CMK (cell line): ENCODE measurements at regions not wholly inside any gene's neighbourhood (a gene's known extent, or its start where the extent isn't known, plus 50 kb on each side); places are given as distances from the start of the nearest gene placed in this dataset.

Source experiments
- DNase-seq: peaks from one replicate; pipeline ENCODE4 v3.0.0-alpha.2; 2010; ENCODE audit warnings: low read depth

DNA sequence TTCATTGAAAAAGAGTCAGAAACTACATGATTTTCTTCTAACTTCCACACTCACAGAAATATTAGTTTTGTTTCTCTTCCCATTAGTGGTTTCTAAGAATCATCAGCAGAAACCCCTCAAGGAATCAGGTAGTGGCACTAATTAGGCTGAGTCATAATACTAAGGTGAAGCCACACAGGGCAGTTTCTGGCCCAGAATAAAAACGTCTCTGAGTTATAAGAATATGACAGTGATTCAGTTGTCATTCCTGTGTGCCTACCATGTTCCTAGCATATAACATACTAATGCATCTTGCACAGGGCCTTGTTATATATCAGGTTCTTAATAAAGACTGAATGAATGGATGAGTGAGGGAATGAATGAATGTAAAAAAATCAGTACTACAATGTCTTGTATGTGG lies 206.0 kb upstream of the PLEKHG7 start:
- DNase-seq, result no peak

DNA sequence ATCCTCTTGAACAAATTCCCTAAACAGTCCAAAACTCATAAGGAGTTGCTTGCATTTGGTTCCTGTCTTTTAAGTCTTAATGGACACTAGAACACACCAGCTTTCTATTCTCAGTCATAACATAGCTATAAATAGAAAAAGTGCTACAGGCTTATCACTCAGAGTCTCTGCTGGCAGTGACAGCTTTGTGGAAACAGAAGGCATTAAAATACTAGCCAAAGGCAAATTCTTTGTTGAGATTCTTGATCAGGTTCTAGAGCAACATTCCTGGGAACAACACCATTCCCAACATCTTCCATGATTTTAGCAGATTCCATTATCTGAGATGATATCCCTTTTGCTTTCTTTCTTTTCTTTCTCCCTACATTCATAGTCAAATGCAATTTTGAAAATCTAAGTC lies 207.7 kb upstream of the PLEKHG7 start:
- no peak for DNase-seq

DNA sequence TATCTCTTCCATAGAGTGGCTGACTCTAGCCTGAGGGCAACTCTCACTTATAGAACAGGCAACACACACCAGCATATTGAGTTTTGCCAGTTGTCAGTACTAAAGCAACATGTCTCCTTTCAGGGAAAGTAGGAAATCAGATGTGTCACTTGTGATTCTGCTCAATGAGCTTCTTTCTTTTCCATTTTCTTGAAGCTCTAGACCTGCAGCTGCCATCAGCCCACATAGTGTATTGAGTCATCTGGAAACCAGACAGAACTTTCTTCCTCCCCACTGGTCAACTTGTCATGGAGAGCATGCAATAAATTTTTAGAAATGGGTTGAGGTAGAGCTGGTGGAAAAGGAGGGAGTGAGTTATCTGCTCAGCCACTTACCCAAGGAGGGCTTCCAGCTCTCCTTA lies 209.0 kb upstream of the PLEKHG7 start:
- DNase-seq, result no peak

DNA sequence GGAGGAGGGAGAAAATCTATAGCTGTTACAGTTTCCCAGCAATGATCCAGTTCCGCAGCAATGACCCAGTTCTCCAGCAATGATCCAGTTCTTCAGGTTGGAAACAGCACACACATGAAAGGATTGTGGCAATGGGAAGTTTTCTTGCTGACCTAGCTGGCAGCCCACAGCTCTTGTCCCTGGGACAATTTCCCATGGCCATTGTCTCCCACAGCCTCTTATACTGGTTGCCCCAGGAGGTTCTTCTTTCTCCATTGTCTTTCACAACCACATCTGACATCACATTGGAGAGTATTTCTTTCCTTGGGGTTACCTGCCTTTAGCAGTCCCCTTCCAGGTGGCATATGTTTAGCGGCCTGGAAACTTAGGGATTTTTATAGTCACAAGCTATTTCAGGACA lies 209.8 kb upstream of the PLEKHG7 start:
- DNase-seq, result no peak

DNA sequence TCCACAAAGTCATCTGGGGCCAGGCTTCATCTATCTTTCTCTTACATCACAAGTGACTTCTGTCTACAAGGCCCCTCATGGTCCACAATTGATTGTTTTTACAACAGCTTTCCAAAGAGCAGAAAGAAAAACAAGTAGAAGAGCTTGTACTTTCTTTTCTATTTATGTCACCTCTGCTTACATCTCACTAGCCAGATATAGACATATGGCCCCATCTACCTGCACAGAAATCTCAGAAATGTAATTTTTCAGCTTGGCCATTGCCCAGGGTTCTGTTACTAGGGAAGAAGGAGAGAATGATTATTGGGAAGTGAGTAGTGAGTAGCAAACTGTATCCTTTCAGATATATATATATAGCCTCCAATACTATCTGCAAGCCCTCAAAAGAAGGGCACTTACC lies 210.5 kb upstream of the PLEKHG7 start:
- no peak for DNase-seq

DNA sequence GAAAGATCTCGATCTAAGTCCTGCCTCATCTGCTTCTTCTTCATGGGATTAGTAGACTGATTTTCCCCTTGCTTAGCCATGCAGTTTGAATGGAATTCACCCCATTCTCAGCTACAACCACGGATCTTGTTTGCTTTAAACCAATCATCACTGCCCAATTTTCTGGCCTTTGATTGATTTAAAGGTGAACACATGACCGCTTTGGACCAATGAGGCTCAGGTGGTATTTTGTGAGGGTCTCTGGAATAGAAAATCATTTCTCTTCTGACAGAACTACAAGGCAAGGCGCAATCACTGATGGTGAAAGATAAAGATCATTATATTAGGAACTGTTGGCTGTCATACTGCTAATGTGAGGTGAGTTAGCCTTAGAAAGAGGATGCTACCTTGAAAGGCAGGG lies 213.0 kb upstream of the PLEKHG7 start:
- DNase-seq, result no peak

DNA sequence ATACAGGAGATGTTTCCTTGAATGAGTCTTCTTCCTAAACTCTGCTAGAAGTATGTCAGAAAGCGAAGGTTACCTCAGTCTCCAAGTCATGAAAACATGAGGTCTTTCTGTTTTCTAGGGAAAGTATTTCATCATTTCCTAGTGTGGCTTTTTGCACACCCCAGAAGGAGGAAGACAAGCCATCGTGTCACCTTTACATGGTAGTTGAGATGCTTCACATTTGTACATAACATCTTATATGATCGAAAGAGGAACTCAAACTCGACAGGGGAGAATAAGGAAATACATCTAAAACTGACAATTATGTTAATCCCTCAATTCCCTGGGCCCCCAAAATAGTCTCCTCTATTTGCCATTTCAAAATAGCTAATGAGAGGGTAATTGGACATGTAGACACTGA lies 214.1 kb upstream of the PLEKHG7 start:
- no peak for DNase-seq

DNA sequence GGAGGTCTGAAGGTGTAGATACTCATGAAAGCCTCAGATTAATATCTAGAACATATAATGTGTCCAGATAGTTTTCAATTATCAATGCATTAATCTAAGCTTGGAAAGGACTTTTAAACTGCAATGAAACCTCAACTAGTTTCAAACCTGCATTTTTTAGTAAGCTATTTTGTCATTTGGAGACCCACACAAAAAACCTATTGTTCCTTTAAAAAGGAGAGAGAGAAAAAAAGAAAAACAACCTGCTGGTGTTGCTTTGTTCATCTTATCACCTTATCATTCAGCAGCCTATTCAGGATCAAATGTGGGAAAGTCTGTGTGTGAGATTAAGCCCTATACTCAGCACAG lies 215.7 kb upstream of the PLEKHG7 start:
- DNase-seq, result no peak

DNA sequence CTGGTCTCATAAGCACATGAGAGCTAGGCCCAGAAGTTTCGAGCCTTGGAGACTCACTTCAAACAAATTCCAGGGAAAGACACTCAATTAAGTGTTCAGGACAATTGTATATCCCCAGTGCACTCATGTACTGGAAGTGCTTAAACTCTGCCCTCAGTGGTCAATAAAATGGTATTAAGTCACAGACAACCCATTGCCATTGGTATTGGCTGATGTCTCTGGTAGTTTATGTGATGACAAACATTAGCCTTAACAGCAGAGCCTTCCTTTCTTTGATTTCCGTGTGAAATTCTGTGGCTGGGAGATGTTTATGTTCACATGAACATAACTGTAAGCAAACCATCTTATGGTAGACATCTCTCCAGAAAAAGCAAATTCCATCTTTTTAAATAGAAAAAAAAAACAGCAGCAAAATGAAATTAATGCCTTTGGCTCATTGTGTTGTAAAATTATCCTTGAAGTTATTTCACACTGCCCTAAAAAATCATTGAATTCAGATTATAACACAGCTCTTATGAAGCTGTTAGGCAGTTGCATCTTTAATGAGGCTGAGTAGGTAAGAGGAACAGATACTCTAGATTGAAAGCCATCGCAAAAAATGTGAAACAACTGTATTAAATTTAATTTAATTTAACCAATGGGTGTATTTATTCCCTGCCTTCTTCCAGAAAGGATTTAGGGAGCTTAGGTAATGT lies 216.2 kb upstream of the PLEKHG7 start:
- no peak for DNase-seq

DNA sequence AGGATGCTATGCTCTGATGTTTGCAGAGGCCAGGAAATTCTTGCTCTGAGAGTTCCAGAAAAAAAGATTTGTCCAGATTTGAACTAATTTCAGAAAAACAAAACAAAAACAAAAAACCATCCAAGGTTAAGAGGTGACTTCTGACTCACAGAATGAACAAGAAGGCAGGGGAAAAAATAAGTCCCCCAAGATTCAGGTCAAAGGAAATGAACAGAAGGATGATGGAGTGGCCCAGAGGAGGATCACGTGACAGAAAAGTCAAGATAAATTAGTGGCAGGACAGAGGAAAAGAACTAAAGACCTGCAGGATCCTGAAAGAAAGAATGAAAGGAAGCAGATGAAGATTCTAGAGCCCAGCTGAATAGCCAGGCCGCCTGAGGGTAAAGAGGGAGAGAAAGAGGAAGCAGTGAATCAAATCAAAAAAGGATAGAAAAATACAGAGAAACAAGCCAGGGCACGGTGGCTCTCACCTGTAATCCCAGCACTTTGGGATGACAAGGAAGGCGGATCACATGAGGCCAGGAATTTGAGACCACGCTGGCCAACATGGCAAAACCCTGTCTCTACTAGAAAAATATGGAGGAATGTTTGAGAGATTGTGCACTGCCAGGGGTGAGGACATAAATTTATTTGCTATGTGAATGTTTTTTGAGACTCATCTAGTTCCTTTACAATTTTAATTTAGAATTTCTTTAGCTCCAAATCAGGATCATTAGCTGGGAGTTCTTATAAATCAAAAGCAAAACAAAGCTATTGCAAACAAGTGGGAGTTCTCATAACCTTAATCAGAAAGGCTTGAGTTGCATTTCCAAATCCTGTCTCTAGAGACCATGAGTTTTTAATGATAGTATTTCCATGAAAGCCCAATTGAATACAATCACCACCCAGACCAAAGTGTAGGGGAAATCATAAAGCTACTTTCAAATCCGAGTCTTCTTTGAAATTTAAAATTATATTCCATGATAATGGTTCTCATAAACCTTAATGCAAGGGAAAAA lies 217.1 kb upstream of the PLEKHG7 start:
- DNase-seq, result no peak

DNA sequence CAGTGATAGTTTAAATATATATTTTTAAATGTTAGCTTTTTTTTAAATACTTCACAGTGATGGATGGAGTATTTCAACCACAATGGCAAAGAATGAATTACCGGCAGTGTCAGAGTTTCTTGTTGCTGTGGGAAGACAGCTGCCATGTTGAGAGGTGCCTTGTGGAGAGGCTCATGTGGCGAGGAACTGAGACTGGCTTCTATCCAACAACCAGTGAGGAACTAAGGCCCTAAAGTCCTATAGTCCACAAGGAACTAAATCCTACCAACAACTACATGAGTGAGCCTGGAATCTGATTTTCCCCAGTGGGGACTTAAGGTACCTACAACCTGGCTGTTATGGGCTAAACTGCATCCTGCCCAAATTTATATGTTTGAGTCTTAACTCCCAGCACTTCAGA lies 220.2 kb upstream of the PLEKHG7 start:
- DNase-seq, result no peak

DNA sequence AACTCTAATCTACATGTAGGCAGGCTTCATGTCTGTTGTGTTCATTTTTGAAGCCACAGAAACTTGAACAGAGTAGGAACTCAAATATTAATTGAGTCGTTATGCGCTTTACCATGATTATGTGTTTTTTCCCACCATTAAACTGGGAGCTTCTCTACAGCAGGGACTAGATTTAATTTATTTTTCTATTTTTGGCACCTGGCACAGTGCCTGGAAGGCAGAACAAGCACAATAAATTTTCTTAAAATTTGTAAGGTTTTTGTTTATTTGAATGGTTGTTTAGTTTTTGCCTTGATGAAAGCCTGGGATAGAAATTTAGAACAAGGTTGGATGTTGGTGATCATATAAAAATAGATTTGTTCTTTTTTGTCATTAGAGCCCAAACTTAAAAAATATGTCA lies 221.7 kb upstream of the PLEKHG7 start:
- DNase-seq, result no peak

DNA sequence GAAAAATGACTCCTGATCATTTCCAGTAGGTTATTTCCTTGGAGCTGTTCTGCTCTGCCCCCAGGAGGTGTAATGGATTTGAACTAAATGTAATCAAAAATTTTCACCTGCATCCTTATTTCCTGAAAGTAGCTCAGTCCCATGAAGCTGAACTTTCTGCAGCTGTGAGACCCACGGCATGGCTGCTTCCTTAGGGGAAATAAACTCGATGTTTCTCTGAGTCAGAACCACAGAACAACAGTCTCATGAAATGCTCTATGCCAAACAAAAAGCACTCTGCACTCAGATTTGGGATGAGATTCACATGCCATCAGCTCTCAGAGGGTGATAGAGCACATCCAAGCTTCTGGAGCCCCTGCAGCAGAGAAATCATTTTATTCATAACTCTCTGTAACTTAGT lies 224.1 kb upstream of the PLEKHG7 start:
- DNase-seq, result no peak

DNA sequence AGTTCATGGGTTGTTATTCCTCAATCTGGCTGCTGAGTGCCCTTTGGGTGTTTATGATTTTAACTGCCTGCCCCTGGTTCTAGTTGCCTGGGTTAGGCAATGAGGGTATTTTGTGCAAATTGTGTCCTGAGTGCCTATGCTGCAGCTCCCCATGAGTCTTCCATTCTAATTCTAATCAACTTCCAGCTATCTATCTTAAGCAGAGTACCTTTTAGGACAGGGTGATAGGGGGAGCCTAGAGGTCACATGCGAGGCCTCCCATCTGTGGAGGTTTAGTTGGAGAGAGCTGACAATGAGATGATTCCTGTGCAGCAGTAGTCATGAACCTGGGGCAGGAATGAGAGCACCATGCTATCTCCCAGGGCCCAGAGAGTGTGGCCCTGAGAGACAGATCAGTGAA lies 225.9 kb upstream of the PLEKHG7 start:
- no peak for DNase-seq

DNA sequence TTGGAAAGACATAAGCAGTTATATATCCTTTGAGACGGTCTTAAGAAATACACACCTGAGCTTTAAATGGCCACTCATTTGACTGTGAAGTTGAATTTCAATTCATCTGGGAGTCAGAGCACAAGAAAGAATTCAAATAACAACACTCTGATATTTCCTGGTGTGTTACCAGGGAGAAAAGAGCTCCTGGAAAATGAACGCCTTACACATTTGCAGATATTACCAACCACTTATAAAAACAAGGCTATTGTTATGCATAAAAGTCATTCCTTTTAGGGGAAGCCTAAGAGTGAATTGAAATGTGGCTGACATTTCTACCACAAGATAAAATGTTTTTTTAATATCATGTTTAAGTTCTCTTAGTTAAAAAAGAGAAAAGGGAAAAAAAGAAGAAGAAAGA lies 229.2 kb upstream of the PLEKHG7 start:
- no peak for DNase-seq

DNA sequence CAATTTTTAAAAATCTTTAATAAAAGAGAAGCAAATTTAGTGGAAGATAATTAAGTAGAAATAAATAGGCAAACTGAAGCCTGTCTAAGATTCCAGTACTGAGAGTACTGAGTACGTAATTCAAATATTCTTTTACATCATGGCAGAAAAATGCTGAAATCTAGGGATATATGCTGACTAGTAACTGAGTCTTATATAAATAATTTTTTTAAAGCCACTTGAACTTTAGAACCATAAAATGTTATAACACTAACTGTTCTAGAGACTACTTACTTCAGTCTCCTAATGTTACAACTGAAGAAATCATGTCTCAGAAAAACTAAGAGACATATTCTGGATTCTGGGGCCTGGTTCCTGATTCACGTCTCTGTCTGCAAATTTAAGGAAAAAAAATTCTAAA lies 230.6 kb upstream of the PLEKHG7 start:
- DNase-seq, result no peak

DNA sequence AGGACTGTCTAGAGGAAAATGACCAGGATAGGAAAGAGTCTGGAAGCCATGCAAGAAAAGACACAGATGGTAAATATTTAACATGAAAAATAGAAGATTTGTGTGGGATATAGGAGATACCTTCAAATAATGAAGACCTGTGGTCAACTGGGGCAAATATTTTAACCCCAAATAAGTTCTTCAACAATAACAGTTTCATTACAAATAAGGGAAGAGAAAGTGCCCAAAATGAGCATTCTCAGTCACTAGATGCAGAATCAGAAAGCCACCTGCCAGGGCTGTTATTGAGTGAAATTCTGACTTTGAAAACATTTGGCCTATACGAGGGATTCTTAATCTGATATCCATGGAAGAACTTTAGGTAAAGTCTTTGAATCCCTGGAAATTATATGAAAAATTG lies 231.2 kb upstream of the PLEKHG7 start:
- DNase-seq, result no peak

DNA sequence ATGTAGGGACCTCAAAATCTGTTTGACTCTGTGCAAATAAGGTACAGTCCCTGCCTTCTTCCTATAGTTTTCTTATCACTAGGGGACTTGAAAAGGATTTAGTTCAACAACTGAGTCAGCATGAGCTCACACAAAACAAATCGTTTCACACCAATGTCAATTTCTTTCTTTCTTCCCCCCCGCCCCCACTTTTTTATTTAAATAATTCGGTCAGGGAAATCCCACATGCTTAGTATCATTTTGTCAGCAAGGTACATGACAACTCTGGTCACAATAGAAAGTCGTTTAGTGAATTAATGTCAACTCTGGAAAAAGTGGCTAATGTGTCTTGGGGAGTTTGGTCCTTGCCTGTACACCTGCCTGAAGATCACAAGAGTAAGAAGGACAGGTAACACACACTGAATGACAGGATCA lies 232.2 kb upstream of the PLEKHG7 start:
- DNase-seq, result no peak

DNA sequence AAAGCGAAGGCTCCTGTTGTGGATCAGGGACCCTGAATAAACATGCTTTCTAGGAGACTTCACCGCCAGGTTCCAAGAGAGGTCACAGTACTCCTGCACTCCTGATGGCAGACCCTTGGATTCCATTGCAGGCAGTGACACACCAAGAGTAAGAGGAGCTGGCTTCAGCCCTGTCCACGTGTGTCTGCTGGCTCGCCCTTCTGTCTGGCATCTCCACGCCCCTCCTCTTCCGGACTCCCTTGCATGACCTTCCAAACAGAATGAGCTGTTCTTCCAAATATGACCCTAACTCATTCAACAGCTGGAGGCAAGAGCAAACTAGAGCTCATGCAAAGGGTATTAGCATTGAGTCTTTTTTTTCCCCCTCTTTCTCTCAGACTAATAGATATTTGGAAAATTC lies 233.0 kb upstream of the PLEKHG7 start:
- no peak for DNase-seq

DNA sequence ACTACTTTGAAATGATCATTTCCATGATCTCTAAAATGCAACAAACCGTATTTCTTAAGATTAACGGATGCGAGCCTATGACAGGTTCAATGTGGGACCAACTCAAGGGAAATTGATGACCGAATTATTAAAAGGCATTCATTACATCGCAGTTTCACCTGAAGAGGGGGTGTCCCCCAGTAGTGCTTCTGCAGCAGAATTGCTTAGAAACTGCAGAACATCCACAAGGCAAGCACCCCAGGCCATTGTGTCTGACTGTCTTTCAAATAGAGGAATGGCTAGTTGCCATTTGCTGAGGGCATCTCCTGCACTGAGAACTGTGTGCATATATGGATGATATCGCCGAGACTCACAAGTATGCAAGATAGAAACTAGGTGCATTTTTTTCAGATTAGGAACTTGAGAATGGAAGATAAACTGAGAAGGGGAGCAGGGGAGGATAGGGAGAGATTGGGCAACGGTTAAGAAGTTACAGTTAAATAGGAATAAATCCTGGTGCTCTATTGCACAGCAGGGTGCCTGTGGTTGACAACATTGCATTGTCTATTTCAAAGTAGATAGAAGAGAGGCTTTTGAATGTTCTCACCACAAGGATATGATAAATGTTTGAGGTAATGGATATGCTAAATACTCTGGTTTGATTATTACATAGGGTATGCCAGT lies 234.3 kb upstream of the PLEKHG7 start:
- no peak for DNase-seq

DNA sequence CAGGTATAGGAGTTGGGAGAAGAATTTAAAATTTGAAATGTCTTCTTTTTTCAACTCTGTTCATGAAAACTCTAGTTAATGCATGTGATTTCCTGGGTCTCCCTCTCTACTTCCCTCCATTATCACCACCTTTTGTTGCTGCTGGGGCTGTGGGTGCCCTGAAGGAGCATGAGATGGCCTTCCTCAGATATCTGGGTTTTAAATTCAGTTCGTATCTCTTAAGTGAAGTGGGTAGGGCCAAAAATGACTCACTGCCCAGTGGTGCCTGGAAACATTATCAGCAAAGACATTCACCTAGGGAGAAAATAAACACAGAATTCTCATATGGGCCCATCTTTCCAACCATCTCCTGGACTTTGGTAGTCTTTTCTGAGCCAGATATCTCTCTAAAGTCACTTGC lies 234.9 kb upstream of the PLEKHG7 start:
- DNase-seq, result no peak

DNA sequence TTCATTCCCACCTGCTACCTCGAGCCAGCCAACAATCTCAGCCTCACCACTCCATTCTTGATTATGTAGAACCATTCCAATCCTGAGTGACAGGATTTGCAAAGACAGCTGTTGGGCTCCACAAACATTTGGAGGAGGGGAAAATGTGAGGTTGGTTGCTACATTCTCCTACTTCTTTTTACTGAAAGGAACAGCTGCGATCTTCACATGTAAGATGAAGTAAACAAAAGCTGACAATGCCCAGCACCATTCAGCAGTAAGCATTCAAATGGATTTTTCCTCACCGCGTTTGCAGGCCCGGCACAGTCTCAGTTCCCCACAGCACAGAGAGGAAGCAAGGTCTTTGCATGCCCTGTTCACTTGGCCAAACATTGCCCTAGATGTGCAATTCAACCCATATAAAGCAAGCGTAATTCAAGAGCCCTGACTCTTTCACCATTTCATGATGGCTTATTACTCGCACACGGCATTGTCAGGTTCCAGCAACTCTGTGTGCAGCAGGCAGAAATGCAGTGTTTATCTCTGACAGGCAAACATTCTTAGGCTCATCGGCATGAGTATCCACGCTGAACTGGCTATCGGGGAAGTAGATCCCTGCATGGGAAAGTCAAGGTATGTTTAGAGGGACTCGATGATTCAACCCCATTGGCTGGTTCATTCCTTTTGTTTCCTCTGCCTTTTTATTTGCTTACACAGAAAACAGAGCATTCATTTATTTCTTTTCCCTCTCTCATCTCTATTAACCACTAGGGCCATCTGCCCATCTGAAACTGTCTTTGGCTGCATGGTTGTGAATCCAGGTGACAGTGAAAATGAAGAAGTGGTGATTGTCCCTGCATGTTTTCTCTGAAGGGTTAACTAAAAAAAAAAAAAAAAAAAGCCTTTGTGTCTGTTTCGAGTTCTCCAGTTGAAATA lies 236.1 kb upstream of the PLEKHG7 start:
- no peak for DNase-seq
